Bone marrow (tissue), 2 donors: ENCODE measurements at regions not wholly inside any gene's neighbourhood (a gene's known extent, or its start where the extent isn't known, plus 50 kb on each side); places are given as distances from the start of the nearest gene placed in this dataset.
"Not testable (repeated sequence)": the region's sequence is repeated elsewhere in the genome, so short reads cannot be mapped to it uniquely, and the experiment has no call there.

ENCODE experiments used
- DNase-seq, 2 donors: peaks; one replicate each; lab custom pipeline; 2025; lab: John Stamatoyannopoulos, UW

DNA sequence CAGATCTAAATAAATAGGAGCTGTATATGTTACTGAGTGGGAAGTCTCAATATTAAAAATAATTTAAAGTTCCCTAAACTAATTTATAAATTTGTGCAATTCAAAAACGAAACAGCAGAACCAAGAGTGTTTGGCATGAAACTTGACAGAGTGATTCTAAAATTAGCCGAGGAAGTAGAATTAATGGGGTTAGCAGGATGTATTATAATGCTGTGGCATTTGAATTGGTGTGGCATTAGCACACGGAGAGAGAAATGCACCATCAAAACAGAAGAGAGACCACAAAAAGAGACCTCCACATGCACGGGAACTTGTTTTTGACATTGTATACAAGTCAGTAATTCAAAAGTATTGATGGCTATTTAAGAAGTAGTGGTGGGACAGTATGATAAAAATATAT is 366.0 kb upstream of the RGS6 start:
- peak in 1 of 2 donors; percentile 36 for DNase-seq

- not testable (repeated sequence) for DNase-seq
Measured at GRCh38 chr14:71567499-71568133, 364.6 kb upstream of the RGS6 start.

GRCh38 chr14:71574976-71575375 is 357.3 kb upstream of the RGS6 start:
- no peak for DNase-seq

GRCh38 chr14:71576472-71576871 is 355.8 kb upstream of the RGS6 start:
- DNase-seq: no peak

DNA sequence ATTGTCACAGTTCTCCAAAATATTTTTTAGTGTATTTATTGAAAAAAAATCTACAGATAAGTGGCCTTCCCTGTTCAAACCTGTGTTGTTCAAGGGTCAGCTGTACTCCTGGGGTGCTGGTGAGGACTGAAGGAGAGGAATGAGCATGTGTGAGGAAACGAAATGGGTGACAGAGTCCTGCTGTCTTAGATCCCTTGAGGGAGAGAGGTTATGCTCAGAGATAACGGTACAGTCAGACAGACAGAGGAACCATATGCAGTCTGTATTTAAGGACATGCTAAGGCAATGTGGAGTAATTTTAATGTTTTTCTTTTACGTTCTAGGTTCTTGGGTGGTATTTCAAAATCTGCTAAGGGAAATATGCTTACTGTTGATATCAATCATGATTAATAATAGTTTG is 352.9 kb upstream of the RGS6 start:
- no peak for DNase-seq

DNA sequence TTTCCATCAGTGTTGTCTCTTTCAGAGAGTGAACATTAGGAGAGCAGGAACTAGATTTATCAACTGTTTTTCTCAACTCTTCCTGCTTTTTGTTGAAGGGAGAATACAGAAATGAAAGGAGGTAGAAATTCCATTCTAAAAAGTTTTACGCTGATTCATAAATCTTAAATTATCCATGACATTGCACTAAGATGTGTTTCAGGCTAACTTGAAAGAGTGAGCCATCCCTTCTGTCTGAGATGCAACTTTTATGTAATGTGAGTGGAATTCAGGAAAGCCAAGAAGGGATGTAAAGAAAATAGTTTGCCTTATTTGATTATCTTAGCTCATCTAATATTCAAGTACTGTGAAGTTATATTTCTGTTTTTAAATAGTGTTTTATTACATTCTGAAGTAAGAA is 349.5 kb upstream of the RGS6 start:
- no peak for DNase-seq

- DNase-seq: peak in 1 of 2 donors; percentile 12
Measured at GRCh38 chr14:71583194-71583593, 349.0 kb upstream of the RGS6 start.

- DNase-seq: no peak
Measured at GRCh38 chr14:71583705-71584104, 348.5 kb upstream of the RGS6 start.

DNA sequence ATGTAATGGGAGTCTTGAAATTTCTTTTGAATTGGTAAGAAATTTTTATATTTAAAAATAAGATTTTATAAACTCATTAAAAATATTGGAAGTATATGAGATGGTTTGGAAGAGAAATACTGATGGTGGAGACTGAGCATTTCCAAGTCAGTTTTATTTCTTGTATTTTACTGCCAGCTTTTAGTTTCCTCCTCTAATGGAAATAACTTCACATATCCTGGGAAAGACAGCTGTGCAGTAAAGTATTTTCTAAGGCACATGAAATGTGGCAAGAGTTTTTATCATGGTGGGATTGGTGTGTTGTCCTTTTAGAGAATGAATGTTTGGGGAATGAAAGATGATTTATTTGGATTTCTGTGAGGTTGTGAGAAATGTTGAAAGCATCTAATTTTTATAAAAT is 346.9 kb upstream of the RGS6 start:
- no peak for DNase-seq

DNA sequence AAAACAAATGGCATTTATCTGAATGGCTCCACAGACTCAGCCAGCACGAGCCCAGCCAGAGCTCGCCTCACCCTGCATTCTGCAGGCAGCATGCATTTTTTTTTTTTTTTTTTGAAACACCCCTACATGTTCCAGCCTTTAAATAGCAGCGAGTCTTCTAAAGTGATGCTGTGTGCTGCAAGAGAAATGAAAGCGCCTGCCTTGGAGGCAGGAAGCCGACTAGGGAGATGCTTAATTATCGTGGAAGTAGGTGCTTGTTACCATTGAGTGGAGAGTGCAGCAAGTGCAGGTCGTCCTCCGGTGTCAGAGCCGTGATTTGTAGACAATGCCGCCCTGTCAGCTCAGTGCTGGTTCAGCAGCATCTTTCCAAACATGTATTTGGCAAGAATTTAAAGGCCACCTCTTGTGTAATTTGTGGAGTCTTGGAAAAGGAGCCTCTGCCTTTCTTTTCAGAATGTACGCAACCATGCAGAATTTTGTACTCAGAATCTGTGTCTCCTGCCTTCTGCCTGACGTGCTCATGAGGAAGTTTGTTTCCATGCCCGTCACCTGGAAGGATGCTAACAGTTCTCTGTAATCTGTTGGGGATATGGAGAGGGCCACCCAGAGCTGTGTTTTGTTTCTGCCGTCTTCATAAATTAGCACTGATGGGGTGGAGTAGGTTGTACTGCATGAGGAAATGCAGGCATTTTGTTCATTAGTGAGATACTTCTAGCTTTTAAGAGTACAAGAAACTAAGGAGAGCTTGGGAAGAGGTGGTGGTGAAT is 345.9 kb upstream of the RGS6 start:
- DNase-seq: no peak

GRCh38 chr14:71588028-71588427 is 344.2 kb upstream of the RGS6 start:
- DNase-seq: no peak

GRCh38 chr14:71588576-71589215 is 343.5 kb upstream of the RGS6 start:
- DNase-seq: no peak

- DNase-seq: no peak
Measured at GRCh38 chr14:71589609-71590008, 342.6 kb upstream of the RGS6 start.

GRCh38 chr14:71590131-71590530 is 342.1 kb upstream of the RGS6 start:
- DNase-seq: no peak

GRCh38 chr14:71591231-71591630 is 341.0 kb upstream of the RGS6 start:
- DNase-seq: no peak

DNA sequence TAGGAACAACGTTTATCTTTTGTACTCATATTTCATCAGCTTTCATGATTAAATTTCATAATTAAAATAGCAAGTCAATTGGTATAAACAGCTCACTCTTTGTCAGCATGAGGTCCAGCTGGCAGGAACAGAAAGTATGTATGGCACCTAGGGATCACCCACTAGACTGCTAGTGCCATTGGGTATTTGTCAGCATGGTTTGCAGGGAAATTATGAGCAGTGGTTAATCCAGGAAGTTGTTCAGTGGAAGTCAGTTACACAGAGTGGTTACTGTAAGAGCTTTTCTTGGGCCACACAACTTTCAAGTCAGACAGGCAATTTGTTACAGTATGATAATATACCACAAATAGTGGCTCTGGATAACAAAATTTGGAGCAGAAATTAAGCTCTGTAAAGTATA is 340.3 kb upstream of the RGS6 start:
- peak in 1 of 2 donors; percentile 73 for DNase-seq

GRCh38 chr14:71592361-71592760 is 339.9 kb upstream of the RGS6 start:
- DNase-seq: no peak

- DNase-seq: no peak
Measured at GRCh38 chr14:71593966-71594365, 338.3 kb upstream of the RGS6 start.

- DNase-seq: no peak
Measured at GRCh38 chr14:71594821-71595220, 337.4 kb upstream of the RGS6 start.

DNA sequence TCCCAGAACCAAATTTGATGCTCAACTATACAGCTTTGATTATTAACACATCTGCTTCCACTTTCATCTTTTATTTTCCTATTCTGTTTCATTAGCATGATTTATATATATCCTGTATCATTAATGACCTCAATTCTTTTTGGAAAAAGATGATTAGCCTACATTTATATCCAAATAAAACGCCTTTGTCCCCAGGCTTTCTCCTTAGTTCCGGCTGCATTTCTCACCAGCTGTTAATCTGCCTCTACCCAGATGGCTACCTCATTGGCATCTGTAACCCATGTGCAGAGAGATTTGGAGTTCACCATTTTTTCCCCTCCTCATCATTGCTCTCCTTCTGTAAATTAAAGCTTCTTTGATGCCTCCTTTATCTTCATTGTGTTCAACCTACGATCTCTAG is 336.8 kb upstream of the RGS6 start:
- DNase-seq: no peak

GRCh38 chr14:71597287-71597920 is 334.8 kb upstream of the RGS6 start:
- no peak for DNase-seq

DNA sequence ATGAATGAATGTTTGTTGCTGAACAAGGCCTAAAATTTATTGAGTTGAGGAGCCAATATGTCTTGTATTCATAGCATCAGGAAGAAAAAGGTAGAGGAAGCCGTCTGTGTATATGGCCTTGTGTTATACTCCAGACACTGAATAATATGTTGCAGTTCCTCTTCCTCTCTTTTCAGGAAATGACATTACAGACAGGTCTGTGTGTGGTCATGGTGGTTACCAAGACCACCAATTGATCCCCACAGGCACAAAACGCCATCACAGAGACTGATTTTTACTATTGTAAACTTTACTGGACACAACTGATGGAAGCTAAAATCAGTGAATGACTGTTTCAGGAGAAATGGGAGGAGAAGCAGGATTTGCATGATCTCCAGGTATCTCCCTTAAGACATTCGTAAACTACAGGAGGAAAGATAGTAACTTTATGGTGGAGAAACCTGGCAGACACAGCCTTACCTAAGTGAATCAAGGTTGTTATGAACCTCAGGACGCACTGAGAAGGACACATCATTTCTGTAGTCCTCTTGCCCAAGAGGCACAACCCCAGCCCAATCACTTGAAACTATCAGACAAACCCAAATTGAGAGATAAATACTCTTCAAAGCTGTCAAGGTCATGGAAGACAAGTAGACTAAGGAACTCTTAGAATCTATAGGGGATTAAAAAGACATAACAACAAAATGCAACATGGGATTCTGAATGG is 334.1 kb upstream of the RGS6 start:
- no peak for DNase-seq
